AG20443 (cell line): ENCODE measurements at regions not wholly inside any gene's neighbourhood (a gene's known extent, or its start where the extent isn't known, plus 50 kb on each side); places are given as distances from the start of the nearest gene placed in this dataset.

Source experiments
- DNase-seq: peaks from one replicate; pipeline ENCODE4 v3.0.0; 2012; ENCODE audit warnings: low spot score, mixed read lengths

GRCh38 chr1:78359666-78360065 lies 131.1 kb upstream of the PTGFR start:
- DNase-seq, result no peak

DNA sequence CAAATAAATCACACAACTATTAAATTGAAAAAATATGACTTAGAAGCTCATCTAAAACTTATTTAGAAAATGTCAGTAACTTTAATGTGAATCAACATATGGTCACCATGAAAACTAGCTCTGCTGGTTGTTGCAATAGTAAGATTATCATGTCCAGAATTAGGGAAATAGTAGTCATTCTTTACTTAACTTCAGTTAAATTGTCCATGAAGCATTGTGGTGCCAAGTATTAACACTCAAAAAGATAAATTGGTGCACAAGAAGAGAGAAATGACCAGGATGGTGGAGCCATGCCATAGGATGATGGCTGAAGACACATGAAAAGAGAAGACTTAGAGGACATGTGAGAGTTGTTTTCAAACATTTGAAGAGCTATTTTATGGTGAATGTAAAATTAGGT lies 130.2 kb upstream of the PTGFR start:
- no peak for DNase-seq

GRCh38 chr1:78367700-78368099 lies 123.1 kb upstream of the PTGFR start:
- no peak for DNase-seq

DNA sequence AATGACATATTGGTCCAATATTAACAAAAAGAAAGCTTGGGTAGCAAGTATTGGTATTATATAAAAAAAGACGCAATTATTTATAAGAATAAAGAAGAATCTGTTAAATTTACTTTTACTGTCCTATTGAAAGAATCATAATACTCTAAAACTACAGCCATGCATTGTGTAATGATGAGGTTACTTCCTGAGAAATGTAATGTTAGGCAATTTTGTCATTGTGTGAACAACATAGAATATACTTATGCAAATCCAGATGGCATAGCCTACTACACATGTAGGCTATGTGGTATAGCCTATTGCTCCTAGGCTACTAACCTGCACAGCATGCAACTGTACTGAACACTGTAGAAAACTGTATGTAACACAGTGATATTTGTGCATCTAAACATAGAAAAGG lies 121.2 kb upstream of the PTGFR start:
- no peak for DNase-seq

DNA sequence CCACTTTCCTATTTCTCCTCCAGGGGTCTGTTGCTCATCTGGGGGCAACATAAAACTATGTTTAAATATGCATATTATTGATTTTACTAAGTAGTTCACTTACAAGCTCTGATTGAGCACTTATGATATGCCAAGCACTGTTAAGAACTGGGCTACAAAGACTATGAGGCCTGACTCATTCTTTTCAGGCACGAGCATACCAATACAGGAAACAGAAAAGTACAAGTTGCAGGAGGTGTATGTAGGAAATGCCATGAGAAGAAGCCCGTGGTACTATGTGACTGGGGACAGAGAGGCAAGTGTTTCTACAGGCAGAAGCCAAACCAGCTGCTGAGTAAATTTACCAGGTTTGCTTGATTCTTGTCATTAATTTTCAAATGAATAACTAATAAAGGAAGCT lies 120.4 kb upstream of the PTGFR start:
- peak; percentile 38 for DNase-seq

DNA sequence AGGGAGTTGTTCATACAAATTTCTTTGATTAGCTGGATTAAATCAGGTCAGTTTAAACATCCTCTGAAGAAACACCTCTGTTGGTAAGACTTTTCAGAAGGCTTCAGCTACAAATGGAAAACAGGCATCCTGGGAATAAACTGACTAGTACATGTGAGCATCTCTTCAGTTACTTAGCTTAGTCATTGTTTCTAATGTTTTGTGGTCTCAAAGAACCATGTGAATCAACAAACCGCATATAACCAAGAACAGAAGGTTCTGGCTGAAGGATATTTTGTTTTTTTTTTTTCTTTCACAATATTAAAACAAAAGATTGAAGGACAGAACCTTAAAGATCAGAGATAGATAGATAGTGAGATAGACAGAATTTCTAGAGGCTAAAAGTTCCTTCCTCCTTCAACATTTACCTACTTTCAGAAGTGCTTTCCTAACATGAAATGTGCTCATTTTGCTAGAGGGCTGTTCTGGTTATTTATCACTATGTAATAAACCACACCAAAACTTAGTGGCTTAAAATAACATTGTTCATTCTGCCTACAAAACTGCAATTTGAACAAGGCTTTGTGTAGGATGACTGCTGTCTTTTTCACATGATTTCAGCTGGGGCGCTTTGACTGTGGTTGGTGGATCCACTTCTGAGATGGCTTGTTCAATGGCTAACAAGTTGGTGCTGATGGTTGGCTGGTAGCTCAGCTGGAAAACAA lies 119.8 kb upstream of the PTGFR start:
- peak; percentile 70 for DNase-seq

GRCh38 chr1:78373676-78374075 lies 117.1 kb upstream of the PTGFR start:
- no peak for DNase-seq

- DNase-seq, result peak; percentile 13
These were observed 114.8 kb upstream of the PTGFR start for GRCh38 chr1:78375996-78376395.

- DNase-seq, result no peak
These were observed 113.3 kb upstream of the PTGFR start for GRCh38 chr1:78377356-78377928.

DNA sequence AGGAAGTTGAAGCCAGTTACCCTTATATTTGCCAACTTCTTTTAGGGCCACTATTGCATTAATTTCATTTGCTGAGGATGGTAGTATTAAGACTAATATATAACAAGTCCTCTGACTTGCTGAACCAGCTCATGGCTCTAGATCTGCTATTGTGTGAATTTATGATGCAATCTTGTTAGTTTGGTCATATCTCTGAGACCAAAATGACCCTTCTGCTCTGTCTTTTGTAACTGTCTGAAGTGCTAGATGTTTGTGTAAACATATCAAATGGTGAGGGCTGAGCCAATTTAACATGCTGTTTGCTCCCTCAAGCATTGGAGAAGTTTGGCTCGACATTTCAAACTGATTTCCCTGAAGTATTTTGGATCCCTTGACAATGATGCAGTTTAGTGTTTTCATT lies 106.9 kb upstream of the PTGFR start:
- no peak for DNase-seq

DNA sequence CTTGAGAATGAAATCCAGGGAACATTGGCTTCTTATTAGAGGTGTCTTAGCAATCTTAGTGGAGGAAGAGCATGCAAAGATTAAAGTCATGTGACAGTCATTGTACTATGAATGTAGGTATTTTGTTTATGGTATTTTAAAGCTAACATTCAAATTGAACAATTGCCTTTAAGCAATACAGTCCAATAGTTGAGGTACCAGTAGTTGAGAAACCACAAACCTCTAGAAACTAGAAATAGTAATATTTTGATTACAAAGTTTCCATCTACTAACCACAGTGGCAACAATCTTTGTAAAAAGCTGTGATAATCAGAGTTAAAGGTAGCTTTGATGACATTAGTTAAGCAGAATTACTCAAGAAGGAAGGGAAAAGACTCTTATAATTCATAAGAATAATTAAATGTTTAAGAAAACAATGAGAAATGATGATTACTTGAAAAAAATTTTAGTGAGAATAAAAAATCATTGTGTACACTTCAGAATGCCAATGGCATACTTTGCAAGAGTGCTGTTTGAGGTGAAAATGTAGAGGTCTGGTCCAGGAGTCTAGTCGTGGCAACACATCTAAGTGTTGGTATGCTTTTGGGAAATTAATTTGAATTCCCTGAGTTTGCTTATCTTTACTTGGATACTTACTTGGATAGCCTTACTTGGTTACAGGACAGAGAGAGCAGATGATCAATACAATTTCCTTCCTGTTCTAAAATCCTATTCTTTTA lies 104.9 kb upstream of the PTGFR start:
- no peak for DNase-seq

DNA sequence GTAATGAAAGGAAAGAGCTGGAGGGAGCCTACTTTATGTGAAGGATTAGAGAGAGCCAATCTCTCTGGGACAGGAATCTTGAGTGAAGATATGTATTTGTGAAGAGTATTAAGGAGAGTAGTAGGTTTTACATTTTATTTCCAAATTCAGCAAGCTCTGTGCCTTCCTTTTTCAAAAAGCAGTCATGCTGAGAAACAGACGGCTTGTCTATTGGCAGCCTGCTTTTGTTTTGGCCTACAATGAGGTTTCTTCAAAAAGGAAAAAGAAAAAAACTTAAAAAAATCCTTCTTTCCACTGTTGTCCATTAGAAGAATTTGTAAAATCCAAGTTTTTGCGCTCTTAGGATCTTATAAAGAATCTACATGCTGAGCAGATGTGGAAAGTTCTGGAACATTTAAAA lies 103.6 kb upstream of the PTGFR start:
- no peak for DNase-seq

DNA sequence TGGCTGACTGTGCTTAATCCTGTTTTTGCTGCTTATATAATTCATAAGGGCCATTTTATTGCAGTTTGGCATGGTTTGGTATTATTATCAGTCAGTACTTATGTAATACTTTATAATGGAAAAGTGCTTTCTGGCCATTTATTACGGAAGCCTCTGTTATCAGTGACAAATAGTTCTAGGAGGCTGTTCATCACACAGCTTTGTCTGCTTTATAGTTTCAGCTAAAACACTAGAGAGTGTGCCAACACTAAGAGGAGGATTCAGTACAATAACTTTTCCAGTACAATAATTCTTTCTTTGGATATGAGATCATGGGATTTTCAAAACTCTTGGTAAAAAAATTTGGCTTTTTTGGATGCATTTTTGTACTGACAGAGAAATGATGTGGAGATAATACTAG lies 102.9 kb upstream of the PTGFR start:
- DNase-seq, result no peak

- DNase-seq, result no peak
These were observed 102.5 kb upstream of the PTGFR start for GRCh38 chr1:78388275-78388674.

- no peak for DNase-seq
These were observed 89.6 kb upstream of the PTGFR start for GRCh38 chr1:78401148-78401547.

DNA sequence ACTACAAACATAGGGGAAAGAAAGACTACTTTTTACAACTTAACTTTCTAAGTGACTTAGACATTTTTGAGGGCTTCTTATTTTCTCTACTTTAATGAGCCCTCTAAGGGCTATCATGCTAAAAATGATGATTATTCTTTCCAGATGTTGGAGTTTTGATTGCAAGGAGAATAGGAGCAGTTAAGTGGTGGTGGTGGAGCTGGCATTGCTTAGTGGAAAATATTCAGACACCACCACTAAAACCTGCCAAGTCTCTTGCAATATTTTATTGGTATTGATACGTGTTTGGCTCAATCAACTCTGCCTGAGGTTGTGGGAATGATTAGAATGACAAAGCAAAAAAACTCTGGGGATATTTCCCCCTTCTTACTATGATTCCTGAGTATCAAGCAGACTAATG lies 82.6 kb upstream of the PTGFR start:
- peak; percentile 27 for DNase-seq

- peak; percentile 70 for DNase-seq
These were observed 82.0 kb upstream of the PTGFR start for GRCh38 chr1:78408810-78409209.

DNA sequence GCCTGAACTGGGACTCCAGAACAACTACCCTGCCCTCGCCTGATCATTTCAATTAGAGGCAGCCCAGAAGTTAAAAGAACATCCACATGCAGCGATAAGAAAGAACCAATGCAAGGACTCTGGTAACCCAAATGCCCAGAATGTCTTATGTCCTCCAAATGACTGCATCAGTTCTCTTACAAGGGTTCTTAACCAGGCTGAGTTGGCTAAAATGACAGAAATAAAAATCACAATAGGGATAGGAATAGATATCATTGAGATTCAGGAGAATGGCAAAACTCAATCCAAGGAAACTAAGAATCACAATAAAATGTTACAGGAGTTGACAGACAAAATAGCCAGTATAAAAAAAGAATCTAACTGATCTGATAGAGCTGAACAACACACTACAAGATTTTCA lies 80.1 kb upstream of the PTGFR start:
- DNase-seq, result no peak

DNA sequence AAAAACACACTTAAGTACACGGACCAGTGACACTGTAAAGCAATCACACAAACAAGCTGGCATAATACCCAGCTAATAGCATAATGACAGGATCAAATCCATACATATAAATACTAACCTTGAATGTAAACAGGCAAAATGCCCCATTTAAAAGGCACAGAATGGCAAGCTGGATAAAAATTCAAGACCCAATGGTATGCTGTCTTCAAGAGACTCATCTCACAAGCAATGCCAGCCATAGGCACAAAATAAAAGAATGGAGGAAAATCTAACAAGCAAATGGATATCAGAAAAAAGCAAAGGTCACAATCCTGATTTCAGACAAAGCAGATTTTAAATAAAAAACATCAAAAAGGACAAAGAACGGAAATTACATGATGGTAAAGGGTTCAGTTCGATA lies 79.1 kb upstream of the PTGFR start:
- DNase-seq, result no peak

DNA sequence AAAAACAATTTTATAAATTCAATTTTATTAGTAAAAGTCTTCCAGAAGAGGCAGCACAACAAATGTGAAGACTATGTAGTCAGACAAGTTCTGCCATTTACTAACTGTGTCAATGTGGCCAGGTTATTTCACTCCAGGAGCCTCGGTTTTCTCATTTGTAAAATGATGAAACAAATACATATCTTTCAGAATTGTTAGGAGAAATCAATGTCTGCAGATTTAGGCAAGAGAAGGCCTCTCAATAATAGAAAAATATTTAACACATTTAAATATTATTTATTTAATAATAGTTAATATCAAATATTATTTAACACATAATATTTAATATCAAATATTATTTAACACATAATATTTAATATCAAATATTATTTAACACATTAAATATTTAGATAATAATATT lies 75.6 kb upstream of the PTGFR start:
- no peak for DNase-seq

- peak; percentile 48 for DNase-seq
These were observed 71.5 kb upstream of the PTGFR start for GRCh38 chr1:78419309-78419708.

DNA sequence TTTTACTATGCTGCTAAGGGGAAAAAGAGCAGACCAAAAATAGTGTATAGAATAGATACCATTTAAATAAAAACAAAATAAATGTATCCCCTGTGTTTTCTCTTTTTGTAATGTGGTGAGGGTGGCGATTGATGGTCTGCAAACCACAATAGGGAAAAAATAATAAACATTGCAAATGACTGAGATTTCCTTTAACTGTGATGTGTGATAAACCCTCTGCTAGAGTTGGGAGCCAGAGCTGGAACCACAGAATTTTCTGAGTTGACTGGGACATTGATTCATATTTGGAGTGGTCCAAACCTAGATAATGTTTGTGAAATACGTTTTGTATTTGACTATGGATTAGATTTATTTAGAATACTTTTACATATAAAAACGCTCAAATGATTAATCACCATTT lies 70.6 kb upstream of the PTGFR start:
- no peak for DNase-seq

DNA sequence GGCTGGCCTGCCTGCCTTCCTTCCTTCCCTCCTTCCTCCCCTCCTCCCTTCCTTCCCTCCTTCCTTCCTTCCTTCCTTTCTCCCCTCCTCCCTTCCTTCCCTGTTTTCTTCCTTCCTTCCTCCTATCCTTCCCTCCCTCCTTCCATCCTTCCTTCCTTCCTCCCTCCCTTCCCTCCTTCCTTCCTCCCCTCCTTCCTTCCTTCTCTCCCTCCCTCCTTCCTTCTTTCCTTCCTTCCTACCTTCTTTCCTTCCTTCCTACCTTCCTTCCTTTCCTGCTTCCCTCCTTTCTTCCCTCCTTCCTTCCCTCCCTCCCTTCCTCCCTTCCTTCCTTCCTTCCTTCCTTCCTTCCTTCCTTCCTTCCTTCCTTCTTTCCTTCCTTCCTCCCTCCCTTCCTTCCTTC lies 70.1 kb upstream of the PTGFR start:
- DNase-seq, result no peak

DNA sequence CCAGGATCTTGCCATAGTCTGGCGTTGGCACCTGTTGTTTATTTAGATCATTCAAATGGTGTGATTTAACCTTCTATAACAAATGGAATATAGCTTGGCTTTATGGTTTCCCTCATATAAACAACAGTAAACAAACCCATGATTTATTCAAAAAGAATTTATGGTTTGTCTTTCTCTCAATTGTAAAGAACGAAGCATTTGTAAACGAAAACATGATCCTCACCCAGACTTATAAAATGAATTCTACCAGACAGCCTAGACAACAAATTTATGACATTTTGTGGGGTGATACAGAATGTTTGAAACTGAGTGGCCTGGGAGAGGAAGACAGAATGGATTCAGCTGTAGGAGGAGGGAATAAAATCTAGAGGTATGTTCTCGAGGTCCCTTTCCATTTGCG lies 66.1 kb upstream of the PTGFR start:
- no peak for DNase-seq
